Mesothelial cell of epicardium (in vitro differentiated cells): ENCODE measurements at regions not wholly inside any gene's neighbourhood (a gene's known extent, or its start where the extent isn't known, plus 50 kb on each side); places are given as distances from the start of the nearest gene placed in this dataset.

Experiments
- DNase-seq, 2 experiments: peaks; one replicate each; pipeline ENCODE4 v3.0.0; 2021; ENCODE audit warnings: low spot score in 2 of 2; ENCODE audit not compliant: unreplicated experiment in 2 of 2
- H3K27ac Mint-ChIP-seq: 2 replicates; pipeline ENCODE4 v1.8.0; 2021; ENCODE audit warnings: mixed read lengths
- H3K27me3 Mint-ChIP-seq: 2 replicates; pipeline ENCODE4 v1.8.0; 2021; ENCODE audit warnings: low read depth, mixed read lengths
- H3K36me3 Mint-ChIP-seq: 2 replicates; pipeline ENCODE4 v1.8.0; 2021; ENCODE audit warnings: mixed read lengths
- H3K4me1 Mint-ChIP-seq: 2 replicates; pipeline ENCODE4 v1.8.0; 2021; ENCODE audit warnings: mixed read lengths
- H3K4me3 Mint-ChIP-seq: 2 replicates; pipeline ENCODE4 v1.8.0; 2021; ENCODE audit warnings: mild to moderate bottlenecking, moderate library complexity, mixed read lengths
- H3K9me3 Mint-ChIP-seq: 2 replicates; pipeline ENCODE4 v1.8.0; 2021; ENCODE audit warnings: mixed read lengths
- TF ChIP-seq, protein P1 (sequence below): fragments of 200-600 bp; sonication (generic); IDR thresholded peaks from one replicate; pipeline ENCODE4 v1.5.0; 2021; ENCODE audit warnings: antibody characterized with exemption; ENCODE audit not compliant: unreplicated experiment

DNA sequence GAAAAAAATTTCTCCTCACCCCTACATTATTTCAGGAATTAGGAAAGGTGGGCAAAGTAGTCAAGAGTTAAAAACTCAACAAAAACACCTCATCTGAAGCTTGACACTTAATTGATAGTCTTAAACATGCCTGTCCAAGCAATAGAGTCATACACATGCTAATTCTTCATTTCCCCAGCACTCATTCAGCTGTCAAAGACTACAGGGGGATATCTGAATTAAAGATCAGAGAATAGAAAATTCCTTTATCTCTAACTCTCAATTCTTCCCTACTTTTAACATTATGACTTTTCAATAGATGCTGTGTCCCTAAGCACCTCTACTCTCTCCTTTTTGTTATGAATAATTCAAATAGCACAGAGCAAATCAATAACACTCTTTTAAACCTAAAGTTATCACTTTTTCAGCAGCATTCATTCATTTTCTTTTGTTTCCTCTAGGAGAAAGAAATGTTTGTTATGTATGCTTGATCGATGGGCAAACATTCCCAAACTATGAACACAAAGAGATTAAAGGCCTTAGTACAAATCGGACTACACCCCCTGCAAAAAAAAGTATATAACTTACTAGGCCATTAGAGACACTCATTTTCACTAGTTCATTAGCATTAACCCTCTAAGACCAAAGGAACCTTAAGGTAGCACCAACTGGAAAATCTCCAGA is 94.9 kb upstream of the SPTLC3 start:
- Mint-ChIP-seq H3K9me3 (no peaks in the 10 kb centered on the region), H3K36me3 (no peaks in the 10 kb centered on the region), H3K27ac (no peak overlapping the region), H3K4me3 (no peak overlapping the region), H3K4me1 (peaks cover 7% of the 10 kb centered on the region), H3K27me3 (no peaks in the 10 kb centered on the region)
- TF ChIP-seq, protein P1, sequence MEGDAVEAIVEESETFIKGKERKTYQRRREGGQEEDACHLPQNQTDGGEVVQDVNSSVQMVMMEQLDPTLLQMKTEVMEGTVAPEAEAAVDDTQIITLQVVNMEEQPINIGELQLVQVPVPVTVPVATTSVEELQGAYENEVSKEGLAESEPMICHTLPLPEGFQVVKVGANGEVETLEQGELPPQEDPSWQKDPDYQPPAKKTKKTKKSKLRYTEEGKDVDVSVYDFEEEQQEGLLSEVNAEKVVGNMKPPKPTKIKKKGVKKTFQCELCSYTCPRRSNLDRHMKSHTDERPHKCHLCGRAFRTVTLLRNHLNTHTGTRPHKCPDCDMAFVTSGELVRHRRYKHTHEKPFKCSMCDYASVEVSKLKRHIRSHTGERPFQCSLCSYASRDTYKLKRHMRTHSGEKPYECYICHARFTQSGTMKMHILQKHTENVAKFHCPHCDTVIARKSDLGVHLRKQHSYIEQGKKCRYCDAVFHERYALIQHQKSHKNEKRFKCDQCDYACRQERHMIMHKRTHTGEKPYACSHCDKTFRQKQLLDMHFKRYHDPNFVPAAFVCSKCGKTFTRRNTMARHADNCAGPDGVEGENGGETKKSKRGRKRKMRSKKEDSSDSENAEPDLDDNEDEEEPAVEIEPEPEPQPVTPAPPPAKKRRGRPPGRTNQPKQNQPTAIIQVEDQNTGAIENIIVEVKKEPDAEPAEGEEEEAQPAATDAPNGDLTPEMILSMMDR: no peak
- no peak for DNase-seq

DNA sequence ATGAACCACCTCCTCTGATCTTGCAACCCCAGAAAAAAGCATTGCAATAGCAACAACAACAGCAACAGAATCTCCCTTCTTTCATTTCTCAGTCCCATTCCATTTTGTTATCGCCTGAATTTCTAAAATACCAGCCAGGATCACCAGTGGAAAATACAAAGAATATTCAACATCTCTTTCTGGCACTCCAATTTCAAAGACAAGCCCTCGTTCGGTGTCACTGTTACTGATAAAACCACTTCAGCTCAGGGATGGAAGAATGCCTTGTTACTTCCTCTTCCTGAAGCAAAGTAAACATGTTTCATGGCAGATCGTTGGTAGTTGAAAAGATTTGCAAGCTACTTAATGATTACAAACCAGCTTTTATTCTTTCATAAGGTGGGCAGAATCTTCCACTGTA is 94.0 kb upstream of the SPTLC3 start:
- peaks cover 10% of the 10 kb centered on the region for H3K4me1 Mint-ChIP-seq
- H3K27me3 Mint-ChIP-seq: no peaks in the 10 kb centered on the region
- DNase-seq: no peak
- TF ChIP-seq, protein P1: no peak
- H3K9me3 Mint-ChIP-seq: no peaks in the 10 kb centered on the region
- no peaks in the 10 kb centered on the region for H3K36me3 Mint-ChIP-seq
- H3K4me3 Mint-ChIP-seq: no peak overlapping the region
- no peak overlapping the region for H3K27ac Mint-ChIP-seq

DNA sequence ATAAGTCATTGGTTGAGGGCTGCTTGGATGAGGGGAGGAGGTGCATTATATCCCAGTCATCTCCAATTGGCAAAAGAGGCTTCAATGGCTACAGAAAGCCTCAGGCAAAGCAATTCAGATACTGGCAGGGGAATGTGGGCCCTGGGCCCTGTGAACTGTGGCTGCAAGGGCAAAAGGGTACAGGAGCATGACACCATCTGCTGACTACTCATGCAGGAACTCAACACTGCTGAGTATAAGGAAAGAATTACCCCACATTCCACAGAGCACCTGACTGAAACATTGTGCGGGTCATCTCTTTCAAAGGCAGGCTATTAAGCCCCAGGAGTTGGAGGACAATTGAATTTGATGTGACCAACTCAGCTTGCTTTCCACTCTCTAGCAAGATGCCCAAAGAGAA is 92.1 kb upstream of the SPTLC3 start:
- TF ChIP-seq, protein P1: no peak

DNA sequence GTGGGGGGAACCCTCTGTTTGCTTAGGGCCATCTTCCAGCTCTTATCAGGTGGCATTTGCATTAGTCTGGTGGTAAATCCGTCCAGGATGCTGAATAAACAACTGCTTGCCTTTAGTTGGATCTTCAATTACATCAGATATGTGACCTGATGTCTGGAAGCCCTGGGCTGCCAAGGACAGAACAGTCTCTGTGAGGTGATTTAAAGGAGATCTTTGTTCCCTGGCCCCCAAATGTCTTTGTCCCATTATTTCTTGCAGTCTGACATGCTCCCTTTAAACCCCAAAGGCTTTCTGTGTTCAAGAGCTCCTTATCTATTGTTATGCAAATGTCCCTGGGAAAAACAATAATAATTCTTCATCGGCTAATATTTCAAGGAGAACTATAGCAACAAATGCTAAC is 84.6 kb upstream of the SPTLC3 start:
- H3K9me3 Mint-ChIP-seq: peaks cover 8% of the 10 kb centered on the region
- H3K4me3 Mint-ChIP-seq: no peak overlapping the region
- peaks cover 3% of the 10 kb centered on the region for H3K36me3 Mint-ChIP-seq
- TF ChIP-seq, protein P1: no peak
- no peak for DNase-seq
- no peaks in the 10 kb centered on the region for H3K27me3 Mint-ChIP-seq
- H3K4me1 Mint-ChIP-seq: peaks cover 39% of the 10 kb centered on the region
- no peak overlapping the region for H3K27ac Mint-ChIP-seq

More for the DNA sequence above, 92.1 kb upstream of the SPTLC3 start:
- Mint-ChIP-seq H3K4me3 (no peak overlapping the region), H3K4me1 (peaks cover 10% of the 10 kb centered on the region), H3K27ac (no peak overlapping the region), H3K9me3 (peaks cover 2% of the 10 kb centered on the region), H3K36me3 (no peaks in the 10 kb centered on the region), H3K27me3 (no peaks in the 10 kb centered on the region)
- DNase-seq: no peak

DNA sequence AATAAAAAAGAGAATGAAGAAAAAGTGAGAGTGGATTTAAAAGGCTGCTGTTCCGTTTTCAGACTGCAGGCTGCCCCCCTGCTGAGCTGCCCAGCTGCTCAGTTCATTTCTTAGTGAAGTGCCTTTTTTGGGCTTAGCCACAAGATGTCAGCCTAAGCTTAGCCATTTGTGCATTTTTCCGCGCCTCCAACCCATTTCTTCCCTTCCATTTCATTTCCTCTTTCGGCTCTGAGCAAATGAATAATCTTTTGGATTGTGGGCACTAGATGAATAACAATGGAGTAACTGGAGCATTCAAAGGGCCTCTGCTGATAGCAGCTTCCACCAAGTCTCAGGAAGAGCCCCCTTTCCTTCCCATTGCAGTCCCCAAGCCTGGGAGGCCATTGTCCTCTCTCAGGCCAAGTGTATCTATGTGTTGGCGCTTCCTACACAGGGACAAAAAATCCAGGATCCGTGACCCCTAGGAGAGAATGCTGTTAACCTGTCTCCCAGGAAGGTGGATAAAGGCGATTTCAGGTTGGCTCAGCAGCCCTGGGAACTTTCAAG is 83.5 kb upstream of the SPTLC3 start:
- Mint-ChIP-seq H3K36me3 (peaks cover 3% of the 10 kb centered on the region), H3K4me3 (no peak overlapping the region), H3K9me3 (peaks cover 8% of the 10 kb centered on the region), H3K27ac (peak overlapping the region; percentile 48), H3K4me1 (peaks cover 43% of the 10 kb centered on the region), H3K27me3 (no peaks in the 10 kb centered on the region)
- TF ChIP-seq, protein P1: peak; percentile 81
- peak in 1 of 2 experiments; percentile 56 for DNase-seq
